Hematopoietic multipotent progenitor cell treated with erythropoietin and hydrocortisone succinate and interleukin-3 and kit ligand, for 17 days (in vitro differentiated cells): ENCODE measurements at regions not wholly inside any gene's neighbourhood (a gene's known extent, or its start where the extent isn't known, plus 50 kb on each side); places are given as distances from the start of the nearest gene placed in this dataset.

Experiments used
- DNase-seq: peaks from one replicate; pipeline ENCODE4 v3.0.0-alpha.2; 2015; ENCODE audit warnings: low spot score

- DNase-seq, result peak; percentile 17
Measured at GRCh38 chr3:170730071-170730812, 139.8 kb downstream of the RPL22L1 start.

- DNase-seq, result no peak
Measured at GRCh38 chr3:170728181-170728580, 141.8 kb downstream of the RPL22L1 start.

DNA sequence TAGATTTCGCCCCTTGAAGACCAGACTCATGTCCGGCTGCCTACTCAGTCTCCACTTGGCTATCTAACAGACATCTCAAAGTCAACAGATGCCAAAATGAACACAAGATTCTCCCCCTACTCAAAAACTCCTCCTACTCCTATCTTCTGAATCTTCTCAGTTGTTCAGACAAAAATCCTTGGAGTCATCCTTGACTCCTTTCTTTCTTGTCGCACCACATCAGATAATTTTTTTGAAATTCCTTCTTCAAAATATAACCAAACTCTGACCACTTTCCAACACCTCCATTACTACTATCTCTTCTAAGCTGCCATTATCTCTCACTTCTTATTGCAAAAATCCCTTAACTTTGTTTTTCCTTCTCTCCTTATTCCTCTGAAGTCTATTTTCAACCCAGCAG is 141.9 kb upstream of the SLC7A14 start:
- no peak for DNase-seq

- peak; percentile 19 for DNase-seq
Measured at GRCh38 chr3:170726976-170727661, 141.2 kb upstream of the SLC7A14 start.

DNA sequence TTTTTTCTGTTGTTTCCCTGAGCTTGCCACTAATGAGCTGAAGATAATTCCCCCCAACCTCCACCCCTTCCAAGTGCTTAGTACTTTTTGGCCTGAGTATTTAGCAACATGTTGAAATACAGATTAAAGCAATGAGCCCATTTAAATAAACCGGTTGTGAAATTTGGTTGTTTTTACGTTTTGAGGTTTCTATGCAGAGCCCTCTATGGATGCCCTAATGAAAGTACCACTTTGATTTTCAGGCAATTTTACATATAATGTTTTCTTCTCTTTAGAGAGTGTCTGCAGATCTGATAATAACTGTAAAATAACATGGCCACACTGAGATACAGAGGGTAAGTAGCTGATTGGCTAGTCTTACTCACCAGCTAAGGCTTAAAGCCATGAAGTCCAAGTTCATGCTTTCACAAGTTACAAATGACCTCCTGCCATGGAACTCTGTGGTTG is 139.4 kb upstream of the SLC7A14 start:
- DNase-seq, result no peak

DNA sequence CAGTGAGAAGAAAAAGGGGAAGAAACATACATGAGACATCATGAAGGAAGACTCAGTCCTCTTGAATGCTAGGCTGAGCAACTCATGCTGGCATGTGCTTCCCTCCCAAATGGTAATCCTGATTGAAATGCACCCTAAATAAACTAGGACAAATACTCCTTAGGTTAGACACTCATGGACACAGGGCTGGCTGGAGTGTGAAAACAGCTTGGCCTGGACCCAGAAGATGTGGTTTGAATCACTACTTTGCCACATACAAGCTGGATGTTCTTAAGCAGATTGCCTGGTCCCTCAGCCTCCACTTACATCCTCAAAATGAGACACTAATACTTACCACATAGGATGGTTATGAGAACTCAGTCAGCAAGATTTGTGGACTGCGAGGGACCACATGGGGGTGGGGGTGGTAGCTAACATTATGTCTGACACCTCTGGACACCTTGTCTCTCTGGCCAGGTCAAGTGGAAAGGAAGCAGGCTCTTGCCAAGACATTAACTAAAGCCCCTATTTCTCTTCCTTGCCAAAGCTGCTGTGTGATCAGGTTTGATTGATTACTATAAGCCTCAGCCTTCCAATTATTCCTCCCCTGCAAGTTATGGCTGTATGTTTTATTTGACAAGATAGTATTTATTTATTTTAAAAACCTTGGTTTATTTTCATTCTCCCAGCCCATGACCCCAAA is 138.9 kb upstream of the SLC7A14 start:
- DNase-seq, result no peak

- DNase-seq, result no peak
Measured at GRCh38 chr3:170723241-170723640, 137.4 kb upstream of the SLC7A14 start.

- DNase-seq, result no peak
Measured at GRCh38 chr3:170721563-170721962, 135.7 kb upstream of the SLC7A14 start.

GRCh38 chr3:170719300-170719699 is 133.4 kb upstream of the SLC7A14 start:
- DNase-seq, result no peak

- DNase-seq, result no peak
Measured at GRCh38 chr3:170718848-170719247, 133.0 kb upstream of the SLC7A14 start.

DNA sequence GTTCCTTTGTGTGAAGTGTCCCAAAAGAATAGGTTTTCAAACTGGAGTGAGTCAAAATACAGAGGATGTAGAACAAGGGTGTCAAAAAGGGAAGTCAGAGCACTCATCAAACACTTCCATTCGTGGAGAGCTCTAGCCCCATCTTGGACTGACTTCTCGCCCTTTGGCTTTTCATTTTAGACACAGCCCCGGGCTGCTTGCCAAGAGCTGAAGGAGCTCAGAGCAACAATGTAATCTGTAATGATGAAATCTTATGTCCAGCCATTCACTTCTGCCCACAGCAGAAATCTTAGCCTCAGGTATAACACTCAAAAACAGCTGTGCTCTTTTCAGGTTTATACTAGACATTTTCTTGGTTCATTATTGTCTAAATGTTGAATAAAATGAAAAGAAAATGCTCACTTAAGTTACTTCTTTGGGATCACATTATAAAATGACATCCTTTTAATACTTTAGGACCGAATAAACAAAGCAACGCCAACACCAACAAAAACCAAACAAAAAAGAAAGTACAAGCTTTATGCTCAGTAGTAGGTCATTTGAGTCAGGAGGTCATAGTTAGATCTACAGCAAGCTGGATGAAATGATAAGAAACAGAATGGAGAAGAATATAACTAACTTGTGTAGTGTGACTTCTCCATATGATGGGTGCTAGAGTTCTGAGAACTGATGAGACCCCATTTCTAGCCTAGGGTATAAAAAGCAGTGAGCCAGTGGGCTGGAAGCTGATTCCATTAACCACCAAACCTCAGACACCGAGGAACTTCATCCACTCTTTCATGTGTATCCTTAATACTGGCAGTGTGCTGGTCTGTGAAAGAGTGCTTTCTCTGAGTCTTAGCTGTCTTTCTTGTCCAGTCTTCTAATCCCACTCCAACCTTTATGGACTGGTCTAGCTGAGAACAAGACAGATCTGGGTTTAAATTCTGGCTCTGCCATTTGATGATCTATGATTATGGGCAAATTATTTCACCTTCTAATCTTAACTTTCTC is 131.8 kb upstream of the SLC7A14 start:
- DNase-seq, result no peak

GRCh38 chr3:170716172-170716805 is 130.4 kb upstream of the SLC7A14 start:
- DNase-seq, result no peak

- DNase-seq, result no peak
Measured at GRCh38 chr3:170714562-170715535, 129.0 kb upstream of the SLC7A14 start.

GRCh38 chr3:170714122-170714521 is 128.2 kb upstream of the SLC7A14 start:
- no peak for DNase-seq

- no peak for DNase-seq
Measured at GRCh38 chr3:170713653-170714052, 127.8 kb upstream of the SLC7A14 start.

DNA sequence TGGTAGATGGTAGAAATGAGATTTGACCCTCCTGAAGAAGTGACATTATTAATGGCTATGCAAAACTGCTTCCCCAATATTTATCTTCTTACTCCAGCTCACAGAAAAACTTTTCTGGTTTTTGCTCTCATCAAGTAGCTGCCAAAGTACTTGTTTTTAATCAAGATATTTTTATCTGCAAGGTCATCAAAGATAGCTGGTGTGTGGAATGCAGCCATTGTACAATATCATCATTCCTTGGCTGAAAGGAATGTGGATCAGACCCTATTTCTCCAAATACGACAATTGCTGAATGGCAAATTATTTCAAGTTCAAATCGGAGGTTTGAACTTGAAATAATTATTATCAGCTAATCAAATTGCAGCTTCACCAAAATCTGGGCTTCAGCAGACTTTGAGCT is 126.9 kb upstream of the SLC7A14 start:
- no peak for DNase-seq

GRCh38 chr3:170712336-170712735 is 126.5 kb upstream of the SLC7A14 start:
- DNase-seq, result no peak

DNA sequence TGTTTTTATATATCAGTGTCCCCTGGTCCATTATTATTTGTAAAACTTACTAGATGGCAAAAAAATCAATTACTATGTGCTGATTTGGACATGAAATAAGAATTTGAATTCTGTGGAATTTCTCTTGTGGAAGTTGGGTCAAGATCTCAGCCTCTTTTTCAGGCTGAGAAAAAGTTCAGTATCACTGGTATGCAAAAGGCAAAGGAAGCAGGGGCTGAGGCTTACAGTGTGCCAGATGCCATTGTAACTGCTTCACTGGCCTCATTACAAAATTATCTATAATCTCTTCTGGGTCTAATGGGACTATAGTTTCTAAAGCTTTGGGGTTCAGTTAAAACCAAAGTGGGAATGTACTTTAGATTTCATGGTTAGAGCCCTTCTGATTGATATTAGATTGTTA is 125.9 kb upstream of the SLC7A14 start:
- DNase-seq, result no peak

DNA sequence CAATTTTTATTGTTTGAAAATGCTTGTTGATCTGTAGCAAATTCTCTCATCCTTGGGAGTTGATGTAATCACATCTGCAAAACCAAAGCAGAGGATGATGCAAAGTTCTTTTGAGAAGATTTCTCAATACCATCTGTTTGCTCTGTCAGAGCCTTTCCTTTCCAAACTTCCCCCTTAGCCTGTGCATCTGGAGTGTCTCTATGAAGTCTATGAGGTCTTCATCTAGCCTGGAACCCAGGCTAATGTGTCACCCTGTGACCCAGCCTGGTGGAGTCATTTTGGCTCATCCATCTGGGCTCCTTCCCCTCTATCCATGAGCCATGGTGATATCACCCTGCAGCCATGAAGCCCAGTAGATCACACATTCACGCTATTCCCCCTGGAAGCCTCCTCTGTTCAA is 123.2 kb upstream of the SLC7A14 start:
- no peak for DNase-seq

- DNase-seq, result no peak
Measured at GRCh38 chr3:170707899-170708298, 122.0 kb upstream of the SLC7A14 start.
